ENCODE measurements at regions not wholly inside any gene's neighbourhood (a gene's known extent, or its start where the extent isn't known, plus 50 kb on each side); places are given as distances from the start of the nearest gene placed in this dataset.

- no peak for TF ChIP-seq ZNF510 (tag by site-specific recombination; IDR thresholded peaks at IDR 0.05; ENCODE audit: insufficient replicate concordance)
- TF ChIP-seq, protein P1, sequence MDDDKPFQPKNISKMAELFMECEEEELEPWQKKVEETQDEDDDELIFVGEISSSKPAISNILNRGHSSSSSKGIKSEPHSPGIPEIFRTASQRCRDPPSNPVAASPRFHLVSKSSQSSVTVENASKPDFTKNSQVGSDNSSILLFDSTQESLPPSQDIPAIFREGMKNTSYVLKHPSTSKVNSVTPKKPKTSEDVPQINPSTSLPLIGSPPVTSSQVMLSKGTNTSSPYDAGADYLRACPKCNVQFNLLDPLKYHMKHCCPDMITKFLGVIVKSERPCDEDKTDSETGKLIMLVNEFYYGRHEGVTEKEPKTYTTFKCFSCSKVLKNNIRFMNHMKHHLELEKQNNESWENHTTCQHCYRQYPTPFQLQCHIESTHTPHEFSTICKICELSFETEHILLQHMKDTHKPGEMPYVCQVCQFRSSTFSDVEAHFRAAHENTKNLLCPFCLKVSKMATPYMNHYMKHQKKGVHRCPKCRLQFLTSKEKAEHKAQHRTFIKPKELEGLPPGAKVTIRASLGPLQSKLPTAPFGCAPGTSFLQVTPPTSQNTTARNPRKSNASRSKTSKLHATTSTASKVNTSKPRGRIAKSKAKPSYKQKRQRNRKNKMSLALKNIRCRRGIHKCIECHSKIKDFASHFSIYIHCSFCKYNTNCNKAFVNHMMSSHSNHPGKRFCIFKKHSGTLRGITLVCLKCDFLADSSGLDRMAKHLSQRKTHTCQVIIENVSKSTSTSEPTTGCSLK (tag by site-specific recombination; IDR thresholded peaks at IDR 0.05): no peak
- TF ChIP-seq ZNF398 (tag by site-specific recombination; IDR thresholded peaks at IDR 0.05): peak; percentile 45; the same call in 1 of the 2 replicates
- TF ChIP-seq ZNF654 (tag by site-specific recombination; IDR thresholded peaks at IDR 0.05; ENCODE audit: low read depth): no peak
- TF ChIP-seq ZNF777 (tag by site-specific recombination; IDR thresholded peaks at IDR 0.05; ENCODE audit: borderline replicate concordance): no peak
- TF ChIP-seq TCF7L2 (IDR thresholded peaks at IDR 0.05; ENCODE audit: borderline replicate concordance, low read depth, low read length): peak; percentile 32; the same call in 1 of the 2 replicates
- TF ChIP-seq WT1 (tag by site-specific recombination; IDR thresholded peaks at IDR 0.05): no peak
- TF ChIP-seq ZNF324 (tag by site-specific recombination; IDR thresholded peaks at IDR 0.05): no peak
- TF ChIP-seq BCL6B (tag by site-specific recombination; IDR thresholded peaks at IDR 0.05): no peak
- TF ChIP-seq, protein P2, sequence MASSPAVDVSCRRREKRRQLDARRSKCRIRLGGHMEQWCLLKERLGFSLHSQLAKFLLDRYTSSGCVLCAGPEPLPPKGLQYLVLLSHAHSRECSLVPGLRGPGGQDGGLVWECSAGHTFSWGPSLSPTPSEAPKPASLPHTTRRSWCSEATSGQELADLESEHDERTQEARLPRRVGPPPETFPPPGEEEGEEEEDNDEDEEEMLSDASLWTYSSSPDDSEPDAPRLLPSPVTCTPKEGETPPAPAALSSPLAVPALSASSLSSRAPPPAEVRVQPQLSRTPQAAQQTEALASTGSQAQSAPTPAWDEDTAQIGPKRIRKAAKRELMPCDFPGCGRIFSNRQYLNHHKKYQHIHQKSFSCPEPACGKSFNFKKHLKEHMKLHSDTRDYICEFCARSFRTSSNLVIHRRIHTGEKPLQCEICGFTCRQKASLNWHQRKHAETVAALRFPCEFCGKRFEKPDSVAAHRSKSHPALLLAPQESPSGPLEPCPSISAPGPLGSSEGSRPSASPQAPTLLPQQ (tag by site-specific recombination; IDR thresholded peaks at IDR 0.05): no peak
- peak; percentile 60 for TF ChIP-seq ZNF449 (tag by site-specific recombination; IDR thresholded peaks at IDR 0.05)
- no peak for TF ChIP-seq ZNF302 (tag by site-specific recombination; IDR thresholded peaks at IDR 0.05; ENCODE audit: low read depth)
- no peak for TF ChIP-seq ZNF521 (tag by site-specific recombination; IDR thresholded peaks at IDR 0.05)
- no peak for TF ChIP-seq CTCF (tag by site-specific recombination; IDR thresholded peaks at IDR 0.05)
- peak; percentile 38 for TF ChIP-seq ZIC2 (tag by site-specific recombination; IDR thresholded peaks at IDR 0.05)
- CTCF ChIA-PET: interaction anchor here (0.6 to 0.7 kb wide), 2 partner anchors 176 to 329 kb away, joined by 3 read pairs; no protein-coding TSS in a partner anchor
- no peak overlapping the region for H3K4me3 ChIP-seq (ENCODE audit: low read depth, low read length)
Measured at GRCh38 chr12:93273834-93274564, 103.7 kb upstream of the NUDT4 start.

More at GRCh38 chr12:93273834-93274564, 103.7 kb upstream of the NUDT4 start:
- Histone ChIP-seq H3K27ac (ENCODE audit: extremely low read depth, low read depth, low read length) (no peak overlapping the region), H3K4me1 (ENCODE audit: control insufficient read depth, insufficient read depth, low read length) (no peaks in the 10 kb centered on the region), H3K9me3 (ENCODE audit: control insufficient read depth, insufficient read depth, low read depth, low read length) (no peaks in the 10 kb centered on the region), H3K36me3 (ENCODE audit: control insufficient read depth in 2 of 2, insufficient read depth in 1 of 2, low read length in 2 of 2) (no peaks in the 10 kb centered on the region)
- POLR2A ChIA-PET: no interaction called here

All from HEK293 (cell line).